ENCODE measurements at regions not wholly inside any gene's neighbourhood (a gene's known extent, or its start where the extent isn't known, plus 50 kb on each side); places are given as distances from the start of the nearest gene placed in this dataset.

DNA sequence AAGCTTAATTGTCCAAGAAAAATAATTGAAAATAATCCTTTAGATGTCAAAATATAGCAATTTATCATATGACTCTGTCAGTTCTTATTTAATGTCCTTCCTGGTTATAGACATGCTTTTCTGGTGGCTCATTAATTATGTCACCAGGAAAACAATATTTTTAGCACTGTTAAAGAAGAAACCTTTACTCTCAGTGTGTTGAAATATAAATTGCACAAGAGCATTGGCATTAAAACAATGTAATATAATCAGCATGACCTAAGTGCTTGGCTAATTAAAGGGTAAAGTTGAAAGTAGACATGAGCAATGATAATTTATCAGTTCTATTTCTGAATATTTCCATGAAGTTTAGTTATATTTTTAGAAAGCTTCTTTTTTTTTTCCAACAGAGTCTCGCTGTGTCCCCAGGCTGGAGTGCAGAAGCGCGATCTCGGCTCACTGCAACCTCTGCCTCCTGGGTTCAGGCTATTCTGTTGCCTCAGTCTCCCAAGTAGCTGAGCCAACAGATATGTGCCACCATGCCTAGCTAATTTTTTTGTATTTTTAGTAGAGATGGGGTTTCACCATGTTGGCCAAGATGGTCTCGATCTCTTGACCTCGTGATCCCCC is 232.3 kb downstream of the JRKL start:
- no peak overlapping the region for H3K4me3 ChIP-seq (ENCODE audit: low read depth, low read length)
- DNase-seq (ENCODE audit: low read depth), result no peak
- TF ChIP-seq, protein P1, sequence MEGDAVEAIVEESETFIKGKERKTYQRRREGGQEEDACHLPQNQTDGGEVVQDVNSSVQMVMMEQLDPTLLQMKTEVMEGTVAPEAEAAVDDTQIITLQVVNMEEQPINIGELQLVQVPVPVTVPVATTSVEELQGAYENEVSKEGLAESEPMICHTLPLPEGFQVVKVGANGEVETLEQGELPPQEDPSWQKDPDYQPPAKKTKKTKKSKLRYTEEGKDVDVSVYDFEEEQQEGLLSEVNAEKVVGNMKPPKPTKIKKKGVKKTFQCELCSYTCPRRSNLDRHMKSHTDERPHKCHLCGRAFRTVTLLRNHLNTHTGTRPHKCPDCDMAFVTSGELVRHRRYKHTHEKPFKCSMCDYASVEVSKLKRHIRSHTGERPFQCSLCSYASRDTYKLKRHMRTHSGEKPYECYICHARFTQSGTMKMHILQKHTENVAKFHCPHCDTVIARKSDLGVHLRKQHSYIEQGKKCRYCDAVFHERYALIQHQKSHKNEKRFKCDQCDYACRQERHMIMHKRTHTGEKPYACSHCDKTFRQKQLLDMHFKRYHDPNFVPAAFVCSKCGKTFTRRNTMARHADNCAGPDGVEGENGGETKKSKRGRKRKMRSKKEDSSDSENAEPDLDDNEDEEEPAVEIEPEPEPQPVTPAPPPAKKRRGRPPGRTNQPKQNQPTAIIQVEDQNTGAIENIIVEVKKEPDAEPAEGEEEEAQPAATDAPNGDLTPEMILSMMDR (IDR thresholded peaks at IDR 0.05; ENCODE audit: control insufficient read depth, extremely low read depth, insufficient read depth), result no peak

DNA sequence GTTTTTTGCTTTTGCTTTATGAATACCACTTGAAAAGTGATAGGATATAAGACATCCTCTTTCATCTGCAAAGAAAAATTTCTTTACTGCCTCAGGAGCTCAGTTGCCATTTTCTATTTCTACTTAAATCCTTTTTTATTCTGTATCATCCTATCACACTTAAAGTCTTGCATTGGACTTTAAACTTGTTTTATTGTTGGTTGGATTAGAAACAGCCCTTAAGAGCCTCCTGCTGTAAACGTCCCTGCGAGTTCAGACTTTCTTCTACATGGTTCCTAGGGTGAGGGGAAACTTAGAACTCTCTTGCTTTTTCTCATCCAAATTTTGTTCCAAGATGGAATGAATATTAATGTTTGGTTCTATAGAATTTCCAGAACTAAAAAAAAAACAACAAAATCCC is 234.3 kb downstream of the JRKL start:
- TF ChIP-seq, protein P1 (IDR thresholded peaks at IDR 0.05; ENCODE audit: control insufficient read depth, extremely low read depth, insufficient read depth), result no peak
- H3K4me3 ChIP-seq (ENCODE audit: low read depth, low read length), result no peak overlapping the region
- DNase-seq (ENCODE audit: low read depth), result no peak

GRCh38 chr11:96627376-96627775 is 237.6 kb downstream of the JRKL start:
- TF ChIP-seq, protein P1 (IDR thresholded peaks at IDR 0.05; ENCODE audit: control insufficient read depth, extremely low read depth, insufficient read depth), result no peak
- H3K4me3 ChIP-seq (ENCODE audit: low read depth, low read length), result no peak overlapping the region
- DNase-seq (ENCODE audit: low read depth), result no peak

DNA sequence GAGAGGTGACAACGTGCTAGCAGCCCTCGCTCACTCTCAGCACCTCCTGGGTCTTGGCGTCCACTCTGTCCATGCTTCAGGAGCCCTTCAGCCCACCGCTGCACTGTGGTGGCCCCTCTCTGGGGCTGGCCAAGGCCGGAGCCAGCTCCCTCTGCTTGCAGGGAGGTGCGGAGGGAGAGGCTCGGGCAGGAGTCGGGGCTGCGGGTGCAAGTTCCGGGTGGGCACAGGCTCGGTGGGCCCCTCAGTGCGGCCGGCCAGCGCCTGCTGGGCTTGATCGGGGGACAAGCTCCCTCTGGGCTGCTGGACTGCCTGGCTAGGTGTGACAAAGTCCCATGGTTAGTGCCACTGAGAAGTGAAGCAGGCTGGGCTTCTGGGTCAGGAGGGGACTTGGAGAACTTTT is 245.8 kb downstream of the JRKL start:
- H3K4me3 ChIP-seq (ENCODE audit: low read depth, low read length), result no peak overlapping the region
- TF ChIP-seq, protein P1 (IDR thresholded peaks at IDR 0.05; ENCODE audit: control insufficient read depth, extremely low read depth, insufficient read depth), result no peak
- DNase-seq (ENCODE audit: low read depth), result no peak

DNA sequence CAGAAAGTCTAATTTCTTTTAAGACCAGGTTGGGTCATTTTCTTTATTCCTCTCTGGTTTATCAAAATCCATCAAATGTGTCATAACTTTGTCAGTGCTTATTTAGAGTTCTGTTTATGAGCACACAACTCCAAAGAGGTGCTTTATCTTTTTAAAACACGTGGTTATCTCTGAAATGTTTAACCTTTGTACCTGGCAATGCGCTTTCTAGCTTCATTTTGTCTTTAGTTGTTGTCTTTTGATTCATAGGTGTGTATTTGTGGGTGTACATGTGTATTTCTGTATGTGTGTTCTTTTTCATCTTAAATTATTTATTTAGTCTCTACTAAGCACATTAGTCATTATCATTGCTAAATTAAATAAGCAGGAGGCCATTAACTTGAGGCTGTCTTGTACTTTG is 251.4 kb downstream of the JRKL start:
- no peak overlapping the region for H3K4me3 ChIP-seq (ENCODE audit: low read depth, low read length)
- TF ChIP-seq, protein P1 (IDR thresholded peaks at IDR 0.05; ENCODE audit: control insufficient read depth, extremely low read depth, insufficient read depth), result no peak
- DNase-seq (ENCODE audit: low read depth), result no peak

- no peak overlapping the region for H3K4me3 ChIP-seq (ENCODE audit: low read depth, low read length)
- DNase-seq (ENCODE audit: low read depth), result no peak
- TF ChIP-seq, protein P1 (IDR thresholded peaks at IDR 0.05; ENCODE audit: control insufficient read depth, extremely low read depth, insufficient read depth), result no peak
Measured at GRCh38 chr11:96642583-96642982, 252.8 kb downstream of the JRKL start.

DNA sequence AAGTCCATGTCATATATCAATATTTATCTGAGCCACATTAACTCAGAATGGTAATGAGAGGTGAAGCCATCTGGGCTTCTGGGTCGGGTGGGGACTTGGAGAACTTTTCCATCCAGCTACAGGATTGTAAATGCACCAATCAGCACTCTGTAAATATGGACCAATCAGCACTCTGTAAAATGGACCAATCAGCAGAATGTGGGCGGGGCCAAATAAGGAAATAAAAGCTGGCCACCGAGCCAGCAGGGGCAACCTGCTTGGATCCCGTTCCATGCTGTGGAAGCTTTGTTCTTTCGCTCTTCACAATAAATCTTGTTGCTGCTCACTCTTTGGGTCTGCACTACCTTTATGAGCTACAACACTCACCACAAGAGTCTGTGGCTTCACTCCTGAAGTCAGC is 253.4 kb downstream of the JRKL start:
- TF ChIP-seq, protein P1 (IDR thresholded peaks at IDR 0.05; ENCODE audit: control insufficient read depth, extremely low read depth, insufficient read depth), result no peak
- H3K4me3 ChIP-seq (ENCODE audit: low read depth, low read length), result no peak overlapping the region
- no peak for DNase-seq (ENCODE audit: low read depth)
